Neutrophil (primary cell): ENCODE measurements at regions not wholly inside any gene's neighbourhood (a gene's known extent, or its start where the extent isn't known, plus 50 kb on each side); places are given as distances from the start of the nearest gene placed in this dataset.
"Not testable (repeated sequence)": the region's sequence is repeated elsewhere in the genome, so short reads cannot be mapped to it uniquely, and the experiment has no call there.

ENCODE experiments used
- H3K27ac ChIP-seq: fragments of 200-600 bp; sonication (generic); 2 replicates; pipeline ENCODE4 v1.5.1; 2016; ENCODE audit warnings: mild to moderate bottlenecking, moderate library complexity
- H3K27me3 ChIP-seq: fragments of 200-600 bp; sonication (generic); 2 replicates; pipeline ENCODE4 v1.6.0; 2016; ENCODE audit warnings: mild to moderate bottlenecking
- H3K36me3 ChIP-seq: fragments of 200-600 bp; sonication (generic); 2 replicates; pipeline ENCODE4 v1.5.1; 2017
- H3K4me1 ChIP-seq, 2 experiments: fragments of 200-600 bp in 1 of 2; sonication (generic) in 1 of 2; 1 replicate in 1 of 2; 2 replicates in 1 of 2; pipeline versions ENCODE4 v1.5.1 to v1.6.1; 2013 to 2016; ENCODE audit warnings: low read depth in 1 of 2, low read length in 1 of 2, mild to moderate bottlenecking in 1 of 2, moderate library complexity in 1 of 2; ENCODE audit not compliant: control insufficient read depth in 1 of 2, insufficient read depth in 1 of 2
- H3K4me3 ChIP-seq, 2 experiments: fragments of 200-600 bp in 1 of 2; sonication (generic) in 1 of 2; 1 replicate in 1 of 2; 2 replicates in 1 of 2; pipeline ENCODE4 v1.5.1; 2013 to 2016; ENCODE audit warnings: low read depth in 1 of 2, low read length in 1 of 2, mild to moderate bottlenecking in 1 of 2, moderate library complexity in 1 of 2
- H3K9me3 ChIP-seq: fragments of 200-600 bp; sonication (generic); 2 replicates; pipeline ENCODE4 v1.5.1; 2016
- TF ChIP-seq, protein P1 (sequence below): fragments of 200-600 bp; sonication (generic); IDR thresholded peaks from 2 replicates; pipeline ENCODE4 v1.5.1; 2016; ENCODE audit warnings: antibody characterized with exemption

DNA sequence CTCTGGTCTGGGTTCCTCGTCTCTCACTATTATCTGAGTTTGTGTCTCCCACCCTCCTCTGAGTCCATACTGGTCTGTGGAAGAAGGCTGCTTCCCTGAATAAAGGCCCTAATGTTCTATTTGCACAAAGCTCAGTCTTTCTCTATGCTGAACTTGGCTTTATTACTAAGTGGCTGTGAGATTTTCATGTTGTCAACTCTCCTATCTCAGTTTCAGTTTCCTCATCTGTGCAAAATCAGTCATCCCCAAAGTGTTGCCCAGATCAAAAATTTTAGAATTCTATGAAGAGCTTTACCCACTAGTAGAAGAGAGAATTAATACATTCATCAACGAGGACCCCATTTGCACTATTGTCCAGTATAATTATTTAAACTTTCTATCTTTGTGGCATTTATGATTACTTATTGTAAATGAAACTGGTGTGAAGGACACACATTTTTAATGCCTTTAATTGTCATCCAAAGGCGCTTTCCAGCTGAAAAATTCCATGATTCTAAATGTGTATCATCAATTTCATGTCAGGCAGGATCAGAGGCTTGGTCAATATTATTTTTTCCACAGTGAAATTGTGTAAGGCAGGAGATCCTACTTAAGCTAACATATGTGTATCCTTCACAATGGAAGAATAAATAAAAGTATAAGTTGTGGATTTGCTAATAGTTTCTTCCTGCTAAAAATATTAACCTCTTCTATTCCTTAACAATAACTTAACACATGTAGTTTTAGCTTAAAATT is 79.1 kb upstream of the EEA1 start:
- no peak overlapping the region for H3K27ac ChIP-seq
- H3K4me3 ChIP-seq: no peak overlapping the region
- H3K27me3 ChIP-seq: no peaks in the 10 kb centered on the region
- H3K4me1 ChIP-seq: no peaks in the 10 kb centered on the region
- TF ChIP-seq, protein P1, sequence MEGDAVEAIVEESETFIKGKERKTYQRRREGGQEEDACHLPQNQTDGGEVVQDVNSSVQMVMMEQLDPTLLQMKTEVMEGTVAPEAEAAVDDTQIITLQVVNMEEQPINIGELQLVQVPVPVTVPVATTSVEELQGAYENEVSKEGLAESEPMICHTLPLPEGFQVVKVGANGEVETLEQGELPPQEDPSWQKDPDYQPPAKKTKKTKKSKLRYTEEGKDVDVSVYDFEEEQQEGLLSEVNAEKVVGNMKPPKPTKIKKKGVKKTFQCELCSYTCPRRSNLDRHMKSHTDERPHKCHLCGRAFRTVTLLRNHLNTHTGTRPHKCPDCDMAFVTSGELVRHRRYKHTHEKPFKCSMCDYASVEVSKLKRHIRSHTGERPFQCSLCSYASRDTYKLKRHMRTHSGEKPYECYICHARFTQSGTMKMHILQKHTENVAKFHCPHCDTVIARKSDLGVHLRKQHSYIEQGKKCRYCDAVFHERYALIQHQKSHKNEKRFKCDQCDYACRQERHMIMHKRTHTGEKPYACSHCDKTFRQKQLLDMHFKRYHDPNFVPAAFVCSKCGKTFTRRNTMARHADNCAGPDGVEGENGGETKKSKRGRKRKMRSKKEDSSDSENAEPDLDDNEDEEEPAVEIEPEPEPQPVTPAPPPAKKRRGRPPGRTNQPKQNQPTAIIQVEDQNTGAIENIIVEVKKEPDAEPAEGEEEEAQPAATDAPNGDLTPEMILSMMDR: no peak
- H3K36me3 ChIP-seq: no peaks in the 10 kb centered on the region
- H3K9me3 ChIP-seq: no peaks in the 10 kb centered on the region

DNA sequence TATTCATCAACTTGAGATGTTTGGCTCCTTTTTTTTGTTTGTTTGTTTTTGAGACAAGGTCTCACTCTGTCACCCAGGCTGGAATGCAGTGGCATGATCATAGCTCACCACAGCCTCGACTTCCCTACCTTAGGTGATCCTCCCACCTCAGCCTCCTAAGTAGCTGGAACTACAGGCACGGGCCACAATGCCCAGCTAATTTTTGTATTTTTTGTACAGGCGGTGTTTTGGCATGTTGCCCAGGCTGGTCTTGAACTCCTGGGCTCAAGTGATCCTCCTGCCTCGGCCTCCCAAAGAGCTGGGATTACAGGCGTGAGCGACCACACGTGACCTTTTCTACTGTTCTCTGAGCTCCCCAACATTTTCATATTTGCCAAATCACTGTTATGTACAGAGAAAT is 79.8 kb upstream of the EEA1 start:
- not testable (repeated sequence) for H3K36me3 ChIP-seq, H3K27ac ChIP-seq, H3K4me3 ChIP-seq, H3K9me3 ChIP-seq, H3K4me1 ChIP-seq, H3K27me3 ChIP-seq

DNA sequence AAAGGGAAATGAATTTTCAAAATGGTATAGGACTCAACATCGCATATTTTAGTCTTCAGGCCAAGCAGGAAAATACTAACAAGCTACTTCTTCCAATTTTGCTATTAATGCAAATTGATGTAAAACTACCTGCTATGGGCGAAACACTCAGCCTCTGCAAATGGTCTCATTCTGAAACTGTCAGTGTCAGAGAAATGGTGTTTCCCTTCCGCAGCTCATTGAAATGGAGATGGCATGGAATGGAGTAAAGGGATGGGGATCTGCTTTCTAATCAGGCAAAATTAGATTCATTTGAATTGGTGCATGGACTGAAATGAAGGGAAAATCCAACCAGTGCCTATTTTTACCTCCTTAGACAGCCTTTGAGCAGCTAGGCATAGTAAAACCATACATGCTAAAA is 80.4 kb upstream of the EEA1 start:
- no peak overlapping the region for H3K4me3 ChIP-seq
- no peaks in the 10 kb centered on the region for H3K27me3 ChIP-seq
- H3K4me1 ChIP-seq: no peaks in the 10 kb centered on the region
- H3K36me3 ChIP-seq: no peaks in the 10 kb centered on the region
- TF ChIP-seq, protein P1: no peak
- H3K9me3 ChIP-seq: no peaks in the 10 kb centered on the region
- no peak overlapping the region for H3K27ac ChIP-seq

- no peaks in the 10 kb centered on the region for H3K4me1 ChIP-seq
- no peak overlapping the region for H3K4me3 ChIP-seq
- no peaks in the 10 kb centered on the region for H3K36me3 ChIP-seq
- TF ChIP-seq, protein P1: no peak
- H3K27me3 ChIP-seq: no peaks in the 10 kb centered on the region
- H3K9me3 ChIP-seq: no peaks in the 10 kb centered on the region
- H3K27ac ChIP-seq: no peak overlapping the region
These were observed 81.4 kb upstream of the EEA1 start for GRCh38 chr12:93010461-93010860.

GRCh38 chr12:93011100-93011499 is 82.0 kb upstream of the EEA1 start:
- Histone ChIP-seq H3K36me3 (no peaks in the 10 kb centered on the region), H3K4me1 (no peaks in the 10 kb centered on the region), H3K4me3 (no peak overlapping the region), H3K27me3 (no peaks in the 10 kb centered on the region), H3K27ac (no peak overlapping the region), H3K9me3 (no peaks in the 10 kb centered on the region)
- TF ChIP-seq, protein P1: no peak

- no peaks in the 10 kb centered on the region for H3K36me3 ChIP-seq
- H3K27ac ChIP-seq: no peak overlapping the region
- no peaks in the 10 kb centered on the region for H3K9me3 ChIP-seq
These were observed 87.0 kb upstream of the EEA1 start for GRCh38 chr12:93015871-93016751.

More at GRCh38 chr12:93015871-93016751, 87.0 kb upstream of the EEA1 start:
- Histone ChIP-seq H3K27me3 (no peaks in the 10 kb centered on the region), H3K4me3 (no peak overlapping the region), H3K4me1 (no peaks in the 10 kb centered on the region)
- TF ChIP-seq, protein P1: no peak
